ENCODE measurements at regions not wholly inside any gene's neighbourhood (a gene's known extent, or its start where the extent isn't known, plus 50 kb on each side); places are given as distances from the start of the nearest gene placed in this dataset.

GRCh38 chr10:43885252-43885651 is 236.6 kb upstream of the ZNF32 start:
- no peak for TF ChIP-seq CTCF (IDR thresholded peaks at IDR 0.05; ENCODE audit: poor library complexity, severe bottlenecking)
- Histone ChIP-seq H3K9me3 (ENCODE audit: severe bottlenecking) (peaks cover 2% of the 10 kb centered on the region), H3K36me3 (ENCODE audit: low read depth) (no peaks in the 10 kb centered on the region)

GRCh38 chr10:43884501-43885105 is 235.9 kb upstream of the ZNF32 start:
- TF ChIP-seq CTCF (IDR thresholded peaks at IDR 0.05; ENCODE audit: poor library complexity, severe bottlenecking): no peak
- Histone ChIP-seq H3K4me1 (ENCODE audit: insufficient read depth, poor library complexity, severe bottlenecking) (peaks cover 5% of the 10 kb centered on the region), H3K27me3 (ENCODE audit: insufficient read depth, poor library complexity, severe bottlenecking) (no peaks in the 10 kb centered on the region), H3K27ac (ENCODE audit: poor library complexity, severe bottlenecking) (no peak overlapping the region), H3K36me3 (ENCODE audit: low read depth) (no peaks in the 10 kb centered on the region), H3K9me3 (ENCODE audit: severe bottlenecking) (peaks cover 2% of the 10 kb centered on the region), H3K4me3 (ENCODE audit: severe bottlenecking) (no peak overlapping the region)
- ATAC-seq (ENCODE audit: low read depth) (no peak), DNase-seq (ENCODE audit: low spot score) (no peak)

More at GRCh38 chr10:43885252-43885651, 236.6 kb upstream of the ZNF32 start:
- Histone ChIP-seq H3K4me3 (ENCODE audit: severe bottlenecking) (no peak overlapping the region), H3K4me1 (ENCODE audit: insufficient read depth, poor library complexity, severe bottlenecking) (peaks cover 8% of the 10 kb centered on the region), H3K27me3 (ENCODE audit: insufficient read depth, poor library complexity, severe bottlenecking) (no peaks in the 10 kb centered on the region), H3K27ac (ENCODE audit: poor library complexity, severe bottlenecking) (no peak overlapping the region)
- DNase-seq (ENCODE audit: low spot score): no peak
- no peak for ATAC-seq (ENCODE audit: low read depth)

- H3K36me3 ChIP-seq (ENCODE audit: low read depth): no peaks in the 10 kb centered on the region
- ATAC-seq (ENCODE audit: low read depth) (no peak), DNase-seq (ENCODE audit: low spot score) (no peak)
- H3K27me3 ChIP-seq (ENCODE audit: insufficient read depth, poor library complexity, severe bottlenecking): no peaks in the 10 kb centered on the region
- no peaks in the 10 kb centered on the region for H3K9me3 ChIP-seq (ENCODE audit: severe bottlenecking)
- H3K27ac ChIP-seq (ENCODE audit: poor library complexity, severe bottlenecking): no peak overlapping the region
- TF ChIP-seq CTCF (IDR thresholded peaks at IDR 0.05; ENCODE audit: poor library complexity, severe bottlenecking): no peak
- H3K4me3 ChIP-seq (ENCODE audit: severe bottlenecking): no peak overlapping the region
- no peaks in the 10 kb centered on the region for H3K4me1 ChIP-seq (ENCODE audit: insufficient read depth, poor library complexity, severe bottlenecking)
Observed at GRCh38 chr10:43882711-43883110, 234.0 kb upstream of the ZNF32 start.

GRCh38 chr10:43881657-43882056 is 233.0 kb upstream of the ZNF32 start:
- ATAC-seq (ENCODE audit: low read depth): no peak
- Histone ChIP-seq H3K4me3 (ENCODE audit: severe bottlenecking) (no peak overlapping the region), H3K9me3 (ENCODE audit: severe bottlenecking) (no peaks in the 10 kb centered on the region), H3K27me3 (ENCODE audit: insufficient read depth, poor library complexity, severe bottlenecking) (no peaks in the 10 kb centered on the region), H3K27ac (ENCODE audit: poor library complexity, severe bottlenecking) (no peak overlapping the region), H3K36me3 (ENCODE audit: low read depth) (no peaks in the 10 kb centered on the region), H3K4me1 (ENCODE audit: insufficient read depth, poor library complexity, severe bottlenecking) (no peaks in the 10 kb centered on the region)
- no peak for TF ChIP-seq CTCF (IDR thresholded peaks at IDR 0.05; ENCODE audit: poor library complexity, severe bottlenecking)
- DNase-seq (ENCODE audit: low spot score): no peak

- DNase-seq (ENCODE audit: low spot score) (no peak), ATAC-seq (ENCODE audit: low read depth) (no peak)
- Histone ChIP-seq H3K4me1 (ENCODE audit: insufficient read depth, poor library complexity, severe bottlenecking) (no peaks in the 10 kb centered on the region), H3K9me3 (ENCODE audit: severe bottlenecking) (peaks cover under 1% of the 10 kb centered on the region), H3K27ac (ENCODE audit: poor library complexity, severe bottlenecking) (no peak overlapping the region), H3K36me3 (ENCODE audit: low read depth) (no peaks in the 10 kb centered on the region), H3K27me3 (ENCODE audit: insufficient read depth, poor library complexity, severe bottlenecking) (no peaks in the 10 kb centered on the region), H3K4me3 (ENCODE audit: severe bottlenecking) (no peak overlapping the region)
- no peak for TF ChIP-seq CTCF (IDR thresholded peaks at IDR 0.05; ENCODE audit: poor library complexity, severe bottlenecking)
Observed at GRCh38 chr10:43880160-43880559, 231.5 kb upstream of the ZNF32 start.

Measured in RWPE2 (cell line).